Hematopoietic multipotent progenitor cell treated with erythropoietin and hydrocortisone succinate and interleukin-3 and kit ligand, for 8 days (in vitro differentiated cells): ENCODE measurements at regions not wholly inside any gene's neighbourhood (a gene's known extent, or its start where the extent isn't known, plus 50 kb on each side); places are given as distances from the start of the nearest gene placed in this dataset.
A peak's percentile ranks its signal among the peaks of the same experiment; 100 is the strongest.

Experiments
- DNase-seq: peaks from one replicate; pipeline ENCODE4 v3.0.0-alpha.2; 2015

DNA sequence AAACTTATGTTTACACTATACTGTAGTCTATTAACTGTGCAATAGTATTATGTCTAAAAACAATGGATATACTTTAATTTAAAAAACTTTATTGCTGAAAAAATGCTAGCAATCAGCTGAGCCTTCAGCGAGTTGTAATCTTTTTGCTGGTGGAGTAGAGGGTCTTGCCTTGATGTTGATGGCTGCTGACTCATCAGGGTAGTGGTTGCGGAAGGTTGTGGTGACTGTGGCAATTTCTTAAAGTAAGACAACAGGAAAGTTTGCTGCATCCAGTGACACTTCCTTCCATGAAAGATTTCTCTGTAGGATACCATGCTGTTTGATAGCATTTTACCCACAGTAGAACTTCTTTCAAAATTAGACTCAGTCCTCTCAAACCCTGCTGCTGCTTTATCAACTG, 234.7 kb upstream of the CSF3R start:
- no peak for DNase-seq

DNA sequence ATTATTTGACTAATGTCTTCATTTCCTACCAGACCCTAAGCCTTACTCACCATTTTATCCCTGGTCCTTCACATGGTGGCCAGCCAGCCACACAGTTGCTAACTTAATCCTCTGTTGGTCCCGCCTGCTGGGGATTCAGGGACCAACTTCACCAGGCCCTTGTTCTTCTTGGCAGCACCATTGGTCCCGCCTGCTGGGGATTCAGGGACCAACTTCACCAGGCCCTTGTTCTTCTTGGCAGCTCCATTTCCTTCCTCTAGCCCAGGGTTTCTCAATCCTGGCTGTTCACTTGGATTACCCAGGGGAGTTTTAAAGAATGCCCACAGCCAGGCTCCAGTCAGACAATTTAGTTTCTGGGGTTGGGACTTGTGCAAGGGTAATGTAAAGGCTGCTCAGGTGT, 233.1 kb upstream of the CSF3R start:
- no peak for DNase-seq

DNA sequence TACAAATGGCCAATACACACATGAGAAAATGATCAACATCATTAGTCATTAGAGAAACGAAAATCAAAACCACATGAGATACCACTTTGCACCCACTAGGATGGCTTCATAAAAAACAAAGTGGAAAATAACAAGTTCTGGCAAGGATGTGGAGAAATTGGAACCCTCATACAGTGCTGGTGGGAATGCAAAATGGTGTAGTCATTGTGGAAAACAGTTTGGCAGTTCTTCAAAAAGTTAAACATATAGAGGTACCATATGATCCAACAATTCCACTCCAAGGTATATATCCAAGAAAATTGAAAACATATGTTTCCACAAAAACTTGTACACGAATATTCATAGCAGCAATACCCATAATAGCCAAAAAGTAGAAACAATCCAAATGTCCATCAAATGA, 231.6 kb upstream of the CSF3R start:
- DNase-seq: no peak

DNA sequence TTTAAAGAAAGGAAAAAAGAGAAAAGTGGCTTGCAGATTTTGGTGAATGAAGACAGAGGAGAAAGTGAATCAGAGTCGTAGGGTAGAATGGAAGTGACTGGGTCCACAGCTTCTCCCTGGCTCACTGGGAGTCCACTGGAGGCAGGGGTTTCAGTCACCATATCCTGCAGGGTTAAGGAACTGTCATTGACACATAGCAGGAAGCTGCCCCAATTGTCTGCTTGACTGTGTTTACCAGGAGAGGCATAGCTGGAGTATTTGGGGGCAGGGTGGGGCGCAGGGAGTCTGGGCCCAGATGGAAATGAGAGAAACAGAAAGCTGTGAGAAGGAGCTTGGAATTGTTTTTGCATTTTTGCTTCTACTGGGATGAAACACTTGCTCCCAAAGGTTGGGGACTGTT, 228.8 kb upstream of the CSF3R start:
- no peak for DNase-seq

DNA sequence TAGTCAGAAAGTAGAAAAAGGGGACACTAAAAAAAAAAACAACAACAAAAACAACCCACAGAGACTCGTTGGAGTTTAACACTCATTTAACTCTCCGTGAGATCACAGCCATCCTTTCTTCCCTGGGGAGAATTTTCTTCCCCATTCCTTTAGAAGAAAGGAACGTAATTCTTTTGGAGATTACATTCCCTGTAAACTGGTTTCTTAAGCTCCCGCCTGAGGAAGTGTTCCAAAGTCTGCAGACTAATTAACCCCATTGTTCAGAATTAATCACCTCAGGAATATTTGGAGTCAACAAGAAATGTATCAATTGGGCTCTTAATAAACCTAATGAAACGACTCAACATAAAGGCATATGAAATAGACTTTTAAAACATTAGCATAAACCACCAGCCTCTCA, 228.2 kb upstream of the CSF3R start:
- no peak for DNase-seq

DNA sequence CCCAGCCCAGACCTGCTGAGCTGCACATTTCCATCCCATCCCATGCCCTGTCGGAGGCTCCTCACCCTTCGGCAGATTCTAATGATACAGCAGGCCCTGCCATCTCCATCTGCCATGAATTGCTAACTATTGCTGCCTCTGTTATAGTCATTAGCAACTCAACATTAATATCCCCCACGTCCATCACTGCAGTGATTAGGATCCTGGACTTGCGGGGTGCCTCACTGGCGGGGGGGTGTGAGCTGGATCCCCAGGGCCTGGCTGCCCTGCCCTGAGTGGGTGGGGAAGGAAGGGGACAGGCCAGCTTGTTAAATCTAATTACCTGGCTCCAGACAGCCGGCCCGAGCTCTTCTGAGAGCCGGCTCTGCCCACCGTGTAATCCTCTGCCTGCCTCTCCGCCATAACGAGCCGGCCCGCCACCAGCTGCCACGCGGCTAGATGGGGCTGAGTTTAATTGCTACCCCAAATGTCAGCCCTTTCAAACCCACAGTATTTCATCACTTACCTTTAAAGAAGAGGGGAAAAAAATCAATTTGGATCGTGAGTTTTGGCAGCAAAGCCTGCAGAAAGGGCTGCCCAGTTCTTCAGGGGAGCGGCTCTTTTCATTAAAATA, 227.3 kb upstream of the CSF3R start:
- DNase-seq: no peak

DNA sequence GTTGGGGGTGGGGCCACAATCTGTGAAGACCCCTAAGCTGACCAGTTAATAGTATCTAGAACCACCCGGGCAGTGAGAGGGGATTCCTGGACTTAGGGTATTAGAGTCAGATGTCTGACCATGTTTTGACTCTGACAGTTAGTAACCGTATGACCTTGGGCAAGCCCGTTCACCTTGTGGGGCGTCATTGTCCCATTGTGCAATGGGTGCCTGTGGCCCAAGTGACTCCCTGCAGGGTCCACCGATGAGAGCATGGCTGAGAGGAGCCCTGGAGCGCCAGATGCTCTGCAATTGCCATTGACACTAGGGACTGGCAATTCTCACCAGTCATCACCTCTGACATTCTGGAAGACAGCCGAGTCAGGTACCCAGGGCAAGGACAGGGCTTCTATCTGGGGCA, 225.9 kb upstream of the CSF3R start:
- DNase-seq: no peak

DNA sequence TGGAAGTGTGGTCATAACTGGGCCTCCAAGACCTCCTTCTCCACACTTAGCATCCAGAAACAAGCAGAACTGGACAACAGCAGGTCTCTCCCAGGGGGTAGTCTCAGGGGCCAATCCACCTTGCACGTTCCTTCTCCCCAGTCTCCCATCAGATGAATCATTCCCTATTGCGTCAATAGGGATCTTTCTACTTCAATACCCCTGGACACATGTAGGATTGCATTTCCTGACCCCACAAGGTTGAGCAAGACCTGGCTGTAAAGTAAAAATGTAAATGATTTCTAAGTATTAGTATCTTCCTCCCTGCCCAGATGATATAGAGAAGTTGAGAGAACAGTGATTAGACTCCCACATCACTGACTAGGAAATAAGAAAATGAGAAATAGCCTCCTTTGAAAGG, 224.5 kb upstream of the CSF3R start:
- no peak for DNase-seq

DNA sequence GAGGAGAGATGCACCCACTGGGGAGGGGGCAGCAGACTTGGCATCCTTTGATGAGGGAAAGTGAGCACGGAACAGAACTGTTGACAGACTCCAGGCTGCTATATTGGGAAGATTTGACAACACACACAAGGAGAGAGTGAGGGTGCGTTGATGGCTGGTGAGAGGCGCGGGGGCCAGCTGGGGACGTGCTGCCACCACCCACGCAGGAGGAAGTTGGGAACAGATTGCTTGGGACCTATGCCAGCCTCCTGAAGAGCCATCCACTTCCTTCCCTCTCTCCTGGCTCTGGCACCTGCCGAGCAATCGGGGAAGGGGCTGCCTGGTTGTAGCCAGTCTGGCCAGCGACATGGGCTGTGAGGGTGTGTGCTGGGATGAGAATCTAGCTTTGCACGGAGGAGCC, 223.7 kb upstream of the CSF3R start:
- DNase-seq: no peak

DNA sequence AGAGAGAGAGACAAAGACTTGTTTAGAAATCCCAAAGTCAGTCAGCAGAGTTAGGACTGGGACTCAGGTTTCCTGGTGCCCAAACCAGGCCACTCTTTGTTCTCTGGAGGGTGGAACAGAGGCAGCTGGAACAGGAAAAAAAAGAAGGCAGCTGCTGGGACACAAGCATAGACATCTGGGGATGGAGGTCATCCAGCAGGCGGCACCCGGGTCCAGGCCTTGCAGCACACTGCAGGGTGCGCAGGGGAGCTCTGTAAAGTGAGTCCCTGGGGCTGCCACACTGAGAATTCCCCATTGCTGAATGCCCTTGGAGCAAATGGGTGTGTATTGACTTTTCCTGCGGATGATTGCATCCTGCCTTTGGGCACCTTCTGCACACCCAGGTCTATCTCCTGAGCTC, 222.9 kb upstream of the CSF3R start:
- no peak for DNase-seq

DNA sequence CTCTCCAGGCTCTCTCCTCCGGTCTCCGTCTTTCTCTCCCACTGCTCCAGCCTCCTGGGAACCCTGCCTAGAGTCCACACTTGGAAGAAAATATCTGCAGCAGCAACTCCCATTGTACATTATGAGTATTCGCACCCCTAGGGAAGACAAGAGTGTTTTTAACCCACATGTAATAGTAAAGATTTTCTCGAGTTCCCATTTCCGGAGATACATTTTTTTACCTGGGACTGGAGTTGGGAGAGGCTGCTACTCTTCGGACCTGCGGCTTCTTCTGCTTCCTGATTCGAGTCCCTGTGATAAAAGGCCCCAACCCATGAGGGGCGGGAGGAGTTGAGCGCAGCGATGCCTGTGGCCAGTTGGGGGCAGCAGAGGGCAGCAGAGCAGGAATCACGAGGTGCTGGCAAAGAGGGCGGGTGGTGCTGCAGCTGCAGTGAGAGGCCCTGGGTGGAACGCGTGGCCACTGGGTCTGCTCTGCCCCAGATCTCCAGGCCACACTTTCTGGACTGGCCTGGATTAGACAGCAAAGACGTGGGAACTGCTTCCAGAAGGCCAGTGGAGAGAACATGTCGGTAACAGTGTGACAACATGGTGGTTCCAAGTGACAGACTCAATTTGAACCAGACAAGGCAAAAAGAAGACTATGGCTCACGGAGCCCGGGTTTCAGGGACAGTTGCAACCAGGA, 221.0 kb upstream of the CSF3R start:
- DNase-seq: peak; percentile 76

DNA sequence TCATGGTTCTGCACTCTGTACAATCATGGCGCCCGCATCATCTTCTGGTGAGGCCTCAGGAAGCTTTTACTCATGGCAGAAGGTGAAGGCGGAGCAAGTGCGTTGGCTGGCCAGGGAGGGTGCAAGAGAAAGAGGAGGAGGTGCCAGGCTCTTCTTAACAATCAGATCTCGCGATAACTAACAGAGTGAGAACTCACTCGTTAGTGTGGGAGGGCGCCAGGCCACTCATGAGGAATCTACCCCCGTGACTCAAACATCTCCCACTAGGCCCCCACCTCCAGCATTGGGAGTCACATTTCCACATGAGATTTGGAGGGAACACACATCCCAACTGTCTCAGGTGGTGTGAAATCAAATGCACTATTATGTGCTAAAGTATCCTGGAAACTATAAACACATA, 220.2 kb upstream of the CSF3R start:
- no peak for DNase-seq

DNA sequence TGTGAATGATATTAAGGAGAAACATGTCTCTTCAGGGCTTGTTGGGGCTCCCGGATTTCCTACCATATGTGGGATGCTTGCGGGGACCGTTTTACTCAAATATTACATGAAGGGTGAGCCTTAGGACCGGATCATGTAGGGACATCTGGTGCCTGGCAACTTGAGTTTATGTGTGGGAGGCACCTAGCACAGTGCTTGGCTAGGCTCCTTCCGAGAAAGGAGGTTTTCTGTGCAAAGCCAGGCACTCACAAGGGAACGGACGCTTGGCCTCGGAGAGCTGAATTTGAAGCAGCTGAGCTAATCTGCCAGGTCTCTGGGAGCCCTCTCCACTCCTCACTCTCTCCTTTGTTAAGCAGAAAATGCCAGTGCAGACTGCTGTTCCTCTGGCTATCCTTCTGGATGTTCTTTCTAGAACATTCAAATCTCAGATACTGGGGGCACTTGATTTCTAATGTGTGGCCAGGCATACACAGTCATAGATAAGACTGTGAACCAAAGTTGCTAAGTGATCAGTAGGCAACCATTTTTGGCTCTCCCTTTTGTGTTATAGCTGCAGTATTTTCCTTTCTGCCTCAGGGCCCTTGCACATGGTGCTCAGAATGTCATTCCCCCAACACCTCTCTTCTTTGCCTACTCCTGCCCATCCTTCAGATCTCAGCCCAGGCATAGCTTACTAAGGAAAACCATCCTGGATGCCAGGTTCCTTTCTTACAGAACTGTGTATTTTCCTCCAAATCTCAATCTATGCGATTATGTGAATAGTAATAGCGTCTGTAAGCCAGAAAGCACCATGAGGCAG, 216.6 kb upstream of the CSF3R start:
- no peak for DNase-seq

DNA sequence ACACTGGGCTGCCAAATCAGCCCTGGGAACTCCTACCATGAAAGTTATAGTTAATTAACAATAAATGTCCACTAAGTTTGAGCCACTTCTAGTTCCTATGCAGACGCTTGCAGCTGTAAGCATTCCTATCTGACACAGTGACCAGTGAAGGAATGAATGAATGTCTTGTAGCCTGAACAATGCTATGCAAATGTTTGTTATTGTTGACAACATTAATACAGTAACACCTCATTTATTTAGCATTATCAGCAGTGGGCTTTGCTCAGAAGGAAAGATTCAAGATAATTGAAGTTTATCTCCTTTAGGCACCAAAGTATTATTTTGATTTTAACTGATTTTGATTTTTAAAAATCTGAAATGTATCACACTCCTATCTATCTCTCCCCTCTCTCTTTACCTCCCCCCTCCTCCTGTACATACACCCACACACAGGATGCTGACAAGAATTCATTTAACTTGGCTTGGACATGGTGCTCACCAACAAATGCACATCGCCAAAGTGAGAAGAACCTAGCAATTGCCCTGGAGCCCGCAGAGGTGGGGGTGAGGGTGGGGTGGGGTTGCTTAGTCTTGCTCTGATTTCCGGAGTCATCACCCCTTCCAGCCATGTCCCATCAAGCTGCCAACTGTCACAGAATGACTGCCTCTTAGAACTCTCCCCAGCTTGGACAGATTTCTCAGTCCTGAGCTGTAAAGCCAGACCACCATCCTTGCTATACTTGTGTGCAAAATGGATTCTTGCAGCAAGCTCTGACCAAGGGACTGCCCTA, 215.3 kb upstream of the CSF3R start:
- DNase-seq: no peak

DNA sequence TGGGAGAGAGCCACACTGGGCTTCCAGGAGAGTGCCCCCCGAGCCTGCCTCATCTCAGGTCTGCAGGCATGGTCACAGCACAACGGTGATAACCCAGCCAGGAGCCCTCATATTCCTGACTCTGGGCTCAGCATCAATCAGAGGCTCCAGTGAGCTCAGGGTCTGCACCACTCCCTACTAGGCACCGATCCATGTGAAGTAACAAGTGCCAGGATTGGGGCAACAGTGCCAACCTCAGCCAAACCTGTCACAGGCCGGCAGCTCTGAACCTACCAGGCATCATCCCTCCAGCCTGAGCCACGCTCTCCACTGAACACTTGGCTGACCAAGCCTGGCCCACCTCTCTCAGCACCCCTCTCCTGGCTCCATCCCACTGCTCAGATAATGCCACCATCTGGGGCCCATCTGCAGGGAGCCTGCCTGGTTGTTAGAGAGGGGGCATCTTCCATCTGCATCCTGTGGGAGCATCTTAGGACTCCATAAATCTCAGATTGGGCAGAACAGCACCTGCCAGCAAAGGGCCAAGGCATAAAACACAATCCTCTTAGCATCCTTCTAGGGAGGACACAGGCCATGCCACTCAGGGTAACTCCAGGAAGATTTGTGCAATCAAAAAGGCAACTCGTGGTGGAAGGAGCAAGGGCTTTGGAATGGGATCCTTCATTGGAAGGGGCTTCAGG, 213.7 kb upstream of the CSF3R start:
- DNase-seq: no peak

DNA sequence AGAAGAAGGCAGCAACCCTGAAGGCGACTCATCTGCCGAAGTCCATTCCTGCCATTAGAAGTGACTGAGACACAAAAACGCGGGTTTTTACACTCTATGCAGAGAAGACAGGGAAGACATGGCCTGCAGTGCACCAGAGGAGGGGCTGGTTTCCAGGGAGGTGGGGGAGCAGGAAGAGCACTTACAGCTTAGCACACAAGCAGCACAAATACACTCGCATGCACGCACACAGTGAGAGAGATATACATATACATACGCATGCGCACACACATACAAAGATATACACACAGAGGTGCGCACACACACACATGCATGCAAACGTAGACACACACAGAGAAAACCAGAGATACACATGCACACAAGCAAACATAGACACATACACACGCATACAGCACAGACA, 210.9 kb upstream of the CSF3R start:
- DNase-seq: no peak

DNA sequence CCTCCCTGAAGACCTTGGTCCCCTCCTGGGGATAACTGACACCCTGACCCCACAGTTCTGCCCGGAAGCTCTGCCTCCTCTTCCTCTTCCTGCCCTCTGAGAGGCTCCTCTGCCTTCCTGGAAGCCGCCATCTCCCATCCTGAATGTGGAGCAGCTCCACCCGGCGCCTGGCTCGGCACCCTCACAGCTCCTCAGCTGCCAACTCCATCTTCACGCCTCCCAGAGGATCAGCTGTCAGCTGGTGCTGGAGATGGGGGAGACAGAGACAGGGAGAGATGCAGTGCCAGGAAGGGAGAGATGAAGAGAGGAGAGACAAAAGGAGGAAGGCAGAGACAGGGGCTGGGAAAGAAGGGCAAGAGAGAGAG, 210.4 kb upstream of the CSF3R start:
- DNase-seq: no peak

DNA sequence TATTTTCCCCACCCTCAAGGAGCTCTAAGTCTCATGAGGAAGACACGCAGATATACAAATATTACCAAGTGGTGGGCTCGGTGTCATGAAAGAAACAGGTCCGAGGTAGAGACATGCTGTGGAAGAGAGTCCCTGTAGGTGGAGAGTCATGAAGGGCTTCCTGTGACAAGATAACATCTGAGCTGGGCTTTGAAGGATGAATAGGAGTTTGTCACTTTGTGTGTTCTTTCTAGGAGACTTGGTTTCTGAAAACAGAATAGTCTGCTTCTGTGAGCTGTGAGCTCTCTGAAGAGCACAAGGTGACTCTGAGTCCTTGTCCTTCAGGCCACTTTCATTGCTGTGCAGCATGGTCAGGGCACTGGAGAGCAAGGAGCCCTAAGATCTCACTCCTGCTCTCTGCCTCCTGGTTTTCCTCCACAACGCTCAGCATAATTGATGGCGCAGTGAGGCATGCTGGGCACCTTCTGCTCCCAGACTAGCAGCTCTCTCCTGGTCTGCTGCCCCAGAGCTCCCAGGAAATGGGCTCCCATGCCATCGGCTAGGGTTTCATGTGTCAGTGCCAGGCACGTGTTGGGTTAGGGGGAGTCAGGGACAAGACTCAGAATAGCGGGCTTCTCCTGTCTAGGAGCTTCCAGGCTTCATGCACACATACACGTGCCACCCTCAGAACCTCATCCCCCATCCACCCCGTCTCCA, 209.9 kb upstream of the CSF3R start:
- DNase-seq: no peak

DNA sequence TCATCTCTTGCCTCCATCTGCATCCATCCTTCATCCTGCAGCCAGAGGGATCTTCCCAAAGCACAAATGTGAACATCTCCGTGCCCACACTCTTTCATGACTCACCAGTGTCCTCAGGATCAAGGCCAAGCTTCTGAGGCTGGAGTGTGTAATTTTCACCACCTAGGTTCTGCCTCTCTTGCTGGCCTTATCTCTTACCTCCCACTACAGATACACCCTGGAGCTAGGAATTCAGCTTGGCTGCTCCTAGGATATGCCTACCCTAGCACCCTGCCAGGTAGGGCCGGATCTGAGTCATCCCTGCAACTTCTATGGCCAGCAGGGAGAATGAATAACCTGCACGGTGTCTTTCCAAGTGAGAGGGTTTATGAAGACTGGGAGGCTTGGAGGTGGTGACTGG, 208.7 kb upstream of the CSF3R start:
- DNase-seq: no peak

DNA sequence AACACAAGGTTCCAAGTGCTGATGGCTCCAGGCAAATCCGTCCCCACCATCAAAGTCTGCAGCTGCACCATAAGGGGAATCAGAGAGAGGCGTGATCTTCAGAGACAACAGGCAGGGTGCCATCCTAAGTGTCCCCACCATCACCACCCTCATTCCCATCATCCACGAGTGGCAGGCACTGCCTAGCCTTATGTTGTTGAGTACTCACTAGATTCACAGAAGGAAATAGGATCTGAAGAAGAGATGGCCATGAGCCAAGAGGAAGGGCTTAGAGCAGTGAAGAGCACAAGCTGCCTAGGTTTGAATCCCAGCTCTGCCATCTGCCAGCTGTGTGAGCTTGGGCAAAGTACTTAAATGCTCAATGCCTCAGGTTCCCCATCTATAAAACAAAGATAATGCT, 207.3 kb upstream of the CSF3R start:
- no peak for DNase-seq

DNA sequence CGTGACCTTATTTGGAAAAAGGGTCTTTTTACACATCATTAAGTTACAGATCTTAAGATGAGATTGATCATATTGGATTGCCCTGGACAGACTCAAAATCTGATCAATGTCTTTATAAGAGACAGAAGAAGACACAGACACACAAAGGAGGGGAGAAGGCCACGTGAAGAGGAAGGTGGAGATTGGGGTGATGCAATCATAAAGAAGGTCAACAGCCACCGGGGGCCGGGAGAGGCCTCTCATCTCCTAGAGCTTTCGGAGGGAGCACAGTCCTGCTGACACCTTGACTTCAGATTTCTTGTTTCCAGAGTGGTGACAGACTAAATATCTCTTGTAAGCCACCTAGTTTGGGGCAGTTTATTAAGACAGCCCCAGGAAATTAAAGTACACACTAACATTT, 204.6 kb upstream of the CSF3R start:
- no peak for DNase-seq

DNA sequence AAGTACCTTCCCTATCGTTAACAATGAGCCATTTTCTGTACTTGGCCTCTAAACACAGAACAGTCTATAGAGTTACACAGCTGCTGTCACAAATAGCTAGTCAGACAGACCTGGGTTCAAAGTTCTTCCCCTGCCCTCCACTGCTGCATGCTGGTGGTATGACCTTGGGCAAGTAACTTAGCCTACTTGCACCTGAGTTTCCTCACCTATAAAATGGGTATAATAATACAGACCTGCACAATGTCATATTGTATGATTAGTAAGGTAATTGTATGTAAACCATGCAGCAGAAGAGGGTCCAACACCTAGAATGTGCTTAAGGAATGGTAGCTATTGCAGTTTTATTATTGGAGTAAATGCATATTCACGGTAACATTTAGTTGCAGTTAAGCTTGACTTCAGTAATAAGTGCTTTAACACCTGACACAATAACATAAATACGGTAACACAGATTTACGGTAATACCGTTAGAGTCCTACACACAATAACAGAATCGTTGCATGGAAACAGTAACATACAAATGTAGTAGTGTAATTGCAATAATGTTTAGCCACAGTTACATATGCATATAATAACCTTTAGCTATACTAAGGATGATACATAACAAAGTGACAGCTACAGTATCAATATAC, 193.3 kb upstream of the CSF3R start:
- no peak for DNase-seq
